Heart right ventricle (tissue), 16 donors: ENCODE measurements at regions not wholly inside any gene's neighbourhood (a gene's known extent, or its start where the extent isn't known, plus 50 kb on each side); places are given as distances from the start of the nearest gene placed in this dataset.

Experiments used
- ATAC-seq, 8 donors: fragments of 200-7000 bp; cut with Tn5 transposase; one replicate each; pipeline ENCODE4 v1.9.1; 2020; ENCODE audit warnings: mild to moderate bottlenecking in 8 of 8, moderate library complexity in 8 of 8, moderate number of reproducible peaks in 1 of 8
- DNase-seq, 2 donors: peaks; one replicate each; pipeline ENCODE4 v3.0.0-alpha.2; 2020
- H3K27ac ChIP-seq, 10 donors: fragments of 200-600 bp; sonication (generic) in 2 of 10; one replicate each; pipeline versions ENCODE4 v1.5.0 to v1.8.0; 2020 to 2022; ENCODE audit warnings: mild to moderate bottlenecking in 3 of 10
- H3K27me3 ChIP-seq, 7 donors: fragments of 200-600 bp; one replicate each; pipeline ENCODE4 v1.8.0; 2021 to 2022; ENCODE audit warnings: mild to moderate bottlenecking in 2 of 7
- H3K36me3 ChIP-seq, 9 donors: fragments of 200-600 bp; sonication (generic) in 1 of 9; one replicate each; pipeline versions ENCODE4 v1.5.0 to v1.8.0; 2020 to 2022; ENCODE audit warnings: mild to moderate bottlenecking in 2 of 9
- H3K4me1 ChIP-seq, 9 donors: fragments of 200-600 bp; sonication (generic) in 1 of 9; one replicate each; pipeline versions ENCODE4 v1.5.0 to v1.8.0; 2020 to 2022; ENCODE audit warnings: mild to moderate bottlenecking in 4 of 9
- H3K4me3 ChIP-seq, 10 donors: fragments of 200-600 bp; sonication (generic) in 2 of 10; one replicate each; pipeline versions ENCODE4 v1.5.0 to v1.8.0; 2020 to 2022; ENCODE audit warnings: mild to moderate bottlenecking in 7 of 10, moderate library complexity in 2 of 10
- H3K9me3 ChIP-seq, 11 donors: fragments of 200-600 bp in 10 of 11; sonication (generic) in 2 of 11; one replicate each; pipeline versions ENCODE4 v1.5.0 to v1.8.0; 2013 to 2022; ENCODE audit warnings: mild to moderate bottlenecking in 2 of 11, control low read depth in 1 of 11, moderate library complexity in 1 of 11
- WGBS, 2 donors: extraction: QIAGEN DNeasy Blood & Tissue Kit; methylation state at CpG; one replicate each; pipeline ENCODE4 v1.1.7; 2013; ENCODE audit warnings: inconsistent platforms in 1 of 2; 5-methylcytosine and 5-hydroxymethylcytosine counted together
- intact Hi-C, 10 donors: fragments of 100-400 bp; cut with DNase I; formaldehyde crosslinking; loops; one replicate each; pipeline versions ENCODE4 v1.11.1 to v1.14.2; 2022
- TF ChIP-seq, protein P1 (sequence below), 9 donors: fragments of 200-600 bp; sonication (generic) in 2 of 9; IDR thresholded peaks; one replicate each; pipeline versions ENCODE4 v1.5.0 to v1.8.0; 2021 to 2022; ENCODE audit warnings: antibody characterized with exemption in 9 of 9, mild to moderate bottlenecking in 5 of 9, moderate library complexity in 1 of 9
- donor health status: Arrhythmogenic right ventricular cardiomyopathy.
- donor health status: ischemic (EF 13 %, LVEDD 7.1; RV severe dilation, severe dysfunction).
- donor health status: healthy with polysubstance abuse.
- donor health status: DM: no; HTN: yes; CAD: no.
- donor health status: DM: no; HTN: no; CAD: no.
- donor health status: ischemic (EF 25% LVEDD 6.9; RV normal size, moderate dysfunction).
- donor health status: ischemic (EF 25% LVEDD 5.7; RV mildly dilated, moderate dysfunction).
- donor health status: healthy.
- donor health status: DM: yes; HTN: yes; CAD: no.
- donor health status: Ischemic cardiomyopathy.
- donor health status: ischemic (EF 35%, LVEDD 5.7; RV mildly dilated, moderate dysfunction).
- donor health status: nonischemic (EF 11% LVEDD 7.7; RV severe dilation, severe dysfunction).
- donor health status: DM: yes; HTN: yes; CAD: no.
- donor health status: PGD.
- donor health status: ischemic (EF 29% LVEDD 5.4; RV normal size, mild dysfunction).
- donor health status: nonischemic (EF 23%, LVEDD 6.1; RV moderate dilation, normal function).

DNA sequence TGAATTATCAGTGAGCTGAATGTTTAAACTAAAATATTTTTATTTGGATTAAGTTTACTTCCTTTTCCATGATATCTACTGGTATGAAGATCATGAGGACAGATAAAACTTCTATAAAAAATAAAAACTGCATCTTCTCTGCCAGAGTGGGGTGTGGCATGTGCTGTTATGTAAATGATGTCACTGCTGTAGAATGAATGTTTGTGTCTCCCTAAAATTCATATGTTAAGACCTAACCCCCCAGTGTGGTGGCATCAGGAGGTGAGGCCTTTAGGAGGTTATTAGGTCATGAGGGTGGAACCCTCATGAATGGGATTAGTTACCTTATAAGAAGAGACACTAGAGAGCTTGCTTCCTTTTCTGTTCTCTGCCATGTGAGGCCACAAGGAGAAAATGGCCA is 178.7 kb upstream of the DPH6 start:
- TF ChIP-seq, protein P1, sequence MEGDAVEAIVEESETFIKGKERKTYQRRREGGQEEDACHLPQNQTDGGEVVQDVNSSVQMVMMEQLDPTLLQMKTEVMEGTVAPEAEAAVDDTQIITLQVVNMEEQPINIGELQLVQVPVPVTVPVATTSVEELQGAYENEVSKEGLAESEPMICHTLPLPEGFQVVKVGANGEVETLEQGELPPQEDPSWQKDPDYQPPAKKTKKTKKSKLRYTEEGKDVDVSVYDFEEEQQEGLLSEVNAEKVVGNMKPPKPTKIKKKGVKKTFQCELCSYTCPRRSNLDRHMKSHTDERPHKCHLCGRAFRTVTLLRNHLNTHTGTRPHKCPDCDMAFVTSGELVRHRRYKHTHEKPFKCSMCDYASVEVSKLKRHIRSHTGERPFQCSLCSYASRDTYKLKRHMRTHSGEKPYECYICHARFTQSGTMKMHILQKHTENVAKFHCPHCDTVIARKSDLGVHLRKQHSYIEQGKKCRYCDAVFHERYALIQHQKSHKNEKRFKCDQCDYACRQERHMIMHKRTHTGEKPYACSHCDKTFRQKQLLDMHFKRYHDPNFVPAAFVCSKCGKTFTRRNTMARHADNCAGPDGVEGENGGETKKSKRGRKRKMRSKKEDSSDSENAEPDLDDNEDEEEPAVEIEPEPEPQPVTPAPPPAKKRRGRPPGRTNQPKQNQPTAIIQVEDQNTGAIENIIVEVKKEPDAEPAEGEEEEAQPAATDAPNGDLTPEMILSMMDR (IDR thresholded peaks at IDR 0.05): no peak
- Histone ChIP-seq H3K4me3 (no peak overlapping the region), H3K36me3 (no peaks in the 10 kb centered on the region), H3K9me3 (no peaks in the 10 kb centered on the region), H3K27ac (no peak overlapping the region), H3K27me3 (no peaks in the 10 kb centered on the region), H3K4me1 (no peaks in the 10 kb centered on the region)
- no peak for DNase-seq
- intact Hi-C loops: no loop called here
- no peak for ATAC-seq

DNA sequence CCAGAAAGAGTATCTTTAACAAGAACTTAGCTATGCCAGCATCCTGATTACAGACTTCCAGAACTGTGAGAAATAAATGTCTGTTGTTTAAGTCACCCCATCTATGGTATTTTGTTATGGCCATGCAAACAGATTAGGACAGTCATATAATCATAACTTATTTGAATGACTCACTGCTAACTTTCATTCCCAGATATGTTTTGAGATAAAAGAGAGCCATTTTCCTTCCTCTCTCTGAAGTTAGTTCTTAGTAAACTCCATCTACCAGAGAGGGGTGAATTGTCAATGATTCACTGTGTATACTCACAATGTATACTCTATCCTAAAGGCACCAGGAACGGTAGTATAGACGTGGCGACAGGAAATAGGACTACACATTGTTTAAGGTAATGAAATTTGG is 179.4 kb upstream of the DPH6 start:
- 86 to 92% methylated on average over 3 of the region's 3 CpGs for whole genome bisulfite sequencing, 2 donors
- DNase-seq: no peak

DNA sequence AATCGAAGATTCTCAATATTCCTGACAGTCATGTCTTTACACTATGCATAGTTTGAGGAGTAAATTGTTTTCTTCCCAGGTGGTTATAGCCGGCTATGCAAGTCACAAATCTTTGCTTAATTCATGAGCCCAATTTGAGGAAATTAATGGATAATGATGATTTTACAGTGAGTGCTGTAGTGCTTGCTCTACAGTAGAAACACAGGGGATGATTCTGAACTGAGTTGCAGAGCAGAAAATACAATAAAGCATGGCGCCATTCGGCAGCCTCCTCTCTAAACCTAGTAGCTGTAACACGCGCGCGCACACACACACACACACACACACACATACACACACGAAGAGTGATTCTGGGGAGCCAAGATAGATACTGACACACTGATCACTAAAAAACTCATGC is 181.7 kb upstream of the DPH6 start:
- intact Hi-C loops: no loop called here
- Histone ChIP-seq H3K4me1 (no peaks in the 10 kb centered on the region), H3K27ac (no peak overlapping the region), H3K9me3 (no peaks in the 10 kb centered on the region), H3K4me3 (no peak overlapping the region), H3K27me3 (no peaks in the 10 kb centered on the region), H3K36me3 (no peaks in the 10 kb centered on the region)
- TF ChIP-seq, protein P1 (IDR thresholded peaks at IDR 0.05): no peak
- ATAC-seq (no peak), DNase-seq (no peak)
- 81 to 87% methylated on average over 9 of the region's 9 CpGs for WGBS, 2 donors

More for the DNA sequence above, 179.4 kb upstream of the DPH6 start:
- Histone ChIP-seq H3K4me1 (no peaks in the 10 kb centered on the region), H3K27me3 (no peaks in the 10 kb centered on the region), H3K36me3 (no peaks in the 10 kb centered on the region), H3K4me3 (no peak overlapping the region), H3K9me3 (no peaks in the 10 kb centered on the region), H3K27ac (no peak overlapping the region)
- ATAC-seq: no peak
- TF ChIP-seq, protein P1 (IDR thresholded peaks at IDR 0.05): no peak
- intact Hi-C loops: no loop called here

DNA sequence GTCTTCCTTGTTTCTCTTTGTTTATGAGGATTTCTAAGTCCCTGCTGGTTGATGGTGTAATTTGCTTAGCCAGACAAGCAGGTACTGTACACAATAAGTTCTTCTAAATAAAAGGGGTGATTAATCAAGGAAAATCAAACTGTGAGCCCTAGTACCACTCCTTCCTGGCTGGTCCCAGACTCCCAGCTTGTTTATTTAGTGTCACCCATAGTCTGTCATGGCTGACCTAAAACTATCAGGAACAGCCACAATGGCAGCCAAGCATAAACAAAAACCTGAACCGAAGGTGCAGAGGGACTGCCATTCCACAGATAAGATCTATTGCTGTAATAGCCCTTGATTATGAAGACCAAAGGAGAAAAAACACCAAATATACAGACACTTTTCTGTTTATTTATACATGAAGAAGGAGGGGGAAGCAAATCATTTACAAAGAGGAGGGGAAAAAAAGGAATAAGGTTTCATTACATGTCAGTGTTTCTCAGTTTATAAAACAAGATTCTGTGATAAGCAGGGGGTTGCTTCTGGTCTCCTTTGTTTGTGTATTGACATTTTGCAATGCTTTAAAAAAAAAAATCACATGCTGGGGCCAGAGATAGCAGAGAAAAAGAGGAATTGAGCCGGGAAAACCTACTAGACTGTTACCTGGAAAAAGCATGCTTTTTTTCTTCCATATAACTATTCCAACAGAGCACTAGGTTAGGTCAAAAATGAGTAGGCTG is 182.4 kb upstream of the DPH6 start:
- ATAC-seq (no peak), DNase-seq (no peak)
- H3K36me3 ChIP-seq: no peaks in the 10 kb centered on the region
- no peaks in the 10 kb centered on the region for H3K27me3 ChIP-seq
- no peak overlapping the region for H3K4me3 ChIP-seq
- WGBS, 2 donors: 61 to 71% methylated on average over 2 of the region's 2 CpGs
- no peaks in the 10 kb centered on the region for H3K4me1 ChIP-seq
- intact Hi-C loops: no loop called here
- H3K9me3 ChIP-seq: no peaks in the 10 kb centered on the region
- no peak overlapping the region for H3K27ac ChIP-seq
- TF ChIP-seq, protein P1 (IDR thresholded peaks at IDR 0.05): no peak
